Activated CD8-positive, alpha-beta memory T cell treated with anti-CD3 and anti-CD28 coated beads, Interleukin-2, amount 50 U/mL, for 1 hour (primary cell): ENCODE measurements at regions not wholly inside any gene's neighbourhood (a gene's known extent, or its start where the extent isn't known, plus 50 kb on each side); places are given as distances from the start of the nearest gene placed in this dataset.
"Not testable (repeated sequence)": the region's sequence is repeated elsewhere in the genome, so short reads cannot be mapped to it uniquely, and the experiment has no call there.

ENCODE experiments used
- DNase-seq: peaks from one replicate; pipeline ENCODE4 v3.0.0-alpha.2; 2020; ENCODE audit errors: extremely low read depth

GRCh38 chr13:76659074-76659473, 227.1 kb downstream of the KCTD12 start:
- DNase-seq = not testable (repeated sequence)

- DNase-seq = no peak
Measured at GRCh38 chr13:76656500-76656899, 229.7 kb downstream of the KCTD12 start.

- no peak for DNase-seq
Measured at GRCh38 chr13:76656056-76656455, 230.1 kb downstream of the KCTD12 start.

- no peak for DNase-seq
Measured at GRCh38 chr13:76654263-76654662, 231.9 kb downstream of the KCTD12 start.

GRCh38 chr13:76651286-76651685, 234.9 kb downstream of the KCTD12 start:
- no peak for DNase-seq

GRCh38 chr13:76647550-76647949, 238.7 kb downstream of the KCTD12 start:
- no peak for DNase-seq

GRCh38 chr13:76646946-76647345, 239.3 kb downstream of the KCTD12 start:
- DNase-seq = no peak

- DNase-seq = no peak
Measured at GRCh38 chr13:76645632-76646031, 240.6 kb downstream of the KCTD12 start.

GRCh38 chr13:76644906-76645305, 241.3 kb downstream of the KCTD12 start:
- DNase-seq = no peak

GRCh38 chr13:76643596-76643995, 242.6 kb downstream of the KCTD12 start:
- no peak for DNase-seq

- DNase-seq = no peak
Measured at GRCh38 chr13:76641056-76641455, 245.1 kb downstream of the KCTD12 start.

GRCh38 chr13:76638882-76639281, 247.3 kb downstream of the KCTD12 start:
- DNase-seq = no peak

- DNase-seq = no peak
Measured at GRCh38 chr13:76638181-76638580, 248.0 kb downstream of the KCTD12 start.

GRCh38 chr13:76637641-76638141, 248.5 kb downstream of the KCTD12 start:
- DNase-seq = no peak

GRCh38 chr13:76636829-76637228, 249.4 kb downstream of the KCTD12 start:
- DNase-seq = no peak

GRCh38 chr13:76635232-76636230, 250.7 kb downstream of the KCTD12 start:
- DNase-seq = no peak

- no peak for DNase-seq
Measured at GRCh38 chr13:76634431-76635191, 251.6 kb downstream of the KCTD12 start.

GRCh38 chr13:76632401-76633044, 253.7 kb downstream of the KCTD12 start:
- DNase-seq = no peak

- DNase-seq = no peak
Measured at GRCh38 chr13:76630629-76631230, 255.5 kb downstream of the KCTD12 start.

GRCh38 chr13:76622315-76623040, 263.7 kb downstream of the KCTD12 start:
- no peak for DNase-seq

GRCh38 chr13:76621705-76622104, 264.5 kb downstream of the KCTD12 start:
- no peak for DNase-seq
